NCI-H1694 treated with DMSO at 0.1 percent for 48 hours (cell line): ENCODE measurements at regions not wholly inside any gene's neighbourhood (a gene's known extent, or its start where the extent isn't known, plus 50 kb on each side); places are given as distances from the start of the nearest gene placed in this dataset.

ENCODE experiments used
- DNase-seq: peaks from one replicate; lab custom pipeline; 2025; lab: John Stamatoyannopoulos, UW

GRCh38 chr11:93075782-93076181, 106.3 kb downstream of the MTNR1B start:
- DNase-seq = no peak

- no peak for DNase-seq
Measured at GRCh38 chr11:93080146-93080759, 110.8 kb downstream of the MTNR1B start.

GRCh38 chr11:93081694-93082093, 112.2 kb downstream of the MTNR1B start:
- no peak for DNase-seq

- DNase-seq = no peak
Measured at GRCh38 chr11:93082900-93083299, 113.4 kb downstream of the MTNR1B start.

DNA sequence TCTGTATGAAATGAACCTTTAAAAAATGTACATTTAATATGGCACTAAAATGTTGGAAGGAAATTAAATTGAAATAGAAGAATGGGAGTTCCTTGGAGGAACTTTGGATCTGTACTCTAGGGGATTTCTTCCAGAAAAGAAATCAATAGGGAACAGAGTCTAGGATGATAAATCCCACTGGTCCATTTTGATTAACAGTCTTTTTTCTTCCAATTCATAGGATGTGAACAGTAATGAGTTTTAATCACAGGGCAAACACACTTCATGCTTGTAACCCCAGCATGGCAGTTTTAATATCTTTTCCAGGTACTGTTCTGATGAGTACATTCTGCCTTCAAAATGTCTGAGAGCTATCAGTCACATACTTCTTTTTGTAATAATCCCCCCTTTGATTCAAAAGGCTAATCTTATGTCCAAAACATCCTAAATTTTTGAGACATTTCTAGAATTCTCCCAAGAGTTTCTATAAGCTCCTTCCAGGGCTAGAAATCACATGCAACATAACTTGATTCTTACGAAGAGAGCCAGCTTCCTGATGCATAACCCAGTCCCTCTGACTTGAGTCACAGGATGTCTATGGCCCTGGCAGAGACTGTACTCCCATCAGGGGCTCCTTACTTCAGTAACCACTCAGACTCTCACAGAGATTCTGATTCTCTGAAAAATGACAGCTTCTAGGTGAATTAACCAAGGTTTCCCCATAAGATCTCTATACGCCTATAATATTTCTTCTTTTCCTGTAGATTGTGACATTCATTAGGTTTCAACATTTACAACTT, 112.9 kb downstream of the SLC36A4 start:
- no peak for DNase-seq

DNA sequence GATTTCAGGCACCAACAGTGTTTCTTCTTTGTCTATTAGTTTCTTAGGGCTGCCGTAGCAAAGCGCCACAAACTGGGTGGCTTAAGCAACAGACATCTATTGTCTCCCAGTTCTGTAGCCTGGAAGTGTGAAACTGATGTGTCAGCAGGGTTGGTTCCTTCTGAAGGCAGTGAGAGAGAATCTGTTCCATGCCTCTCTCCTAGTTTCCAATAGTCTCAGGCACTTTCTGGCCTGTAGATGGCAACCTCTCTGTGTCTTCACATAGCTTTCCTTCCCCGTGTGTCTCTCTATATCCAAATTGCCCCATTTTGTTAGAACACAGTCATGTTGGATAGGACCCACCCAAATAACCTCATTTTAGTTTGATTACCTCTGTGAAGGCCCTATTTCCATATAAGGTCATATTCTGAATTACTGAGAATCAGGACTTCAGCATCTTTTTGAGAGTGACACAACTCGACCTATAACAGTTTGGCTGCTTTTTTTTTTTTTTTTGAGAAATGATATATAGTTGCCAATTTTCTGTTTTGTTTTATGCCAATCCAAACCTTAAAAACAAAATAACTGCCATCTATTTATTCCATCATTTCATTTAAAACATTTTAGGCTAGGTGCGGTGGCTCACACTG, 108.2 kb downstream of the SLC36A4 start:
- no peak for DNase-seq
